H9 (cell line): ENCODE measurements at regions not wholly inside any gene's neighbourhood (a gene's known extent, or its start where the extent isn't known, plus 50 kb on each side); places are given as distances from the start of the nearest gene placed in this dataset.
"Not testable (repeated sequence)": the region's sequence is repeated elsewhere in the genome, so short reads cannot be mapped to it uniquely, and the experiment has no call there.

Experiments used
- DNase-seq: peaks from one replicate; pipeline ENCODE4 v3.0.0-alpha.2; 2017
- H2AFZ ChIP-seq: one replicate; pipeline ENCODE4 v1.6.1; 2013; ENCODE audit warnings: mild to moderate bottlenecking, low read length, control low read depth, moderate library complexity
- H2AK5ac ChIP-seq: 2 replicates; pipeline ENCODE4 v1.6.1; 2013; ENCODE audit warnings: low read length, control low read depth, mixed read lengths; ENCODE audit not compliant: insufficient read length
- H2BK120ac ChIP-seq: one replicate; pipeline ENCODE4 v1.6.1; 2013; ENCODE audit warnings: low read depth, mild to moderate bottlenecking, low read length, control low read depth, inconsistent platforms; ENCODE audit not compliant: poor library complexity, severe bottlenecking
- H2BK12ac ChIP-seq: 2 replicates; pipeline ENCODE4 v1.6.1; 2013; ENCODE audit warnings: low read length, control low read depth, mixed read lengths, low read depth; ENCODE audit not compliant: insufficient read length
- H2BK15ac ChIP-seq: 2 replicates; pipeline ENCODE4 v1.6.1; 2013; ENCODE audit warnings: low read depth, low read length, control low read depth
- H2BK20ac ChIP-seq: one replicate; pipeline ENCODE4 v1.6.1; 2013; ENCODE audit warnings: low read depth, mild to moderate bottlenecking, low read length, control low read depth, inconsistent platforms; ENCODE audit not compliant: poor library complexity, severe bottlenecking
- H2BK5ac ChIP-seq: 2 replicates; pipeline ENCODE4 v1.6.1; 2013; ENCODE audit warnings: low read length, control low read depth, mixed read lengths; ENCODE audit not compliant: insufficient read length
- H3K14ac ChIP-seq: 2 replicates; pipeline ENCODE4 v1.6.1; 2013; ENCODE audit warnings: low read length, control low read depth; ENCODE audit not compliant: insufficient read depth
- H3K18ac ChIP-seq: 2 replicates; pipeline ENCODE4 v1.6.1; 2013; ENCODE audit warnings: low read depth, mild to moderate bottlenecking, mixed read lengths, low read length, control low read depth; ENCODE audit not compliant: insufficient read length
- H3K23ac ChIP-seq: 2 replicates; pipeline ENCODE4 v1.6.1; 2013; ENCODE audit warnings: low read length, control low read depth, mixed read lengths, low read depth; ENCODE audit not compliant: insufficient read length
- H3K23me2 ChIP-seq: 2 replicates; pipeline ENCODE4 v1.6.1; 2013; ENCODE audit warnings: low read depth, mild to moderate bottlenecking, mixed read lengths, low read length, control low read depth; ENCODE audit not compliant: insufficient read length, poor library complexity, severe bottlenecking
- H3K27ac ChIP-seq: 2 replicates; pipeline ENCODE4 v1.5.1; 2013; ENCODE audit warnings: low read length, control low read depth, mixed read lengths, low read depth; ENCODE audit not compliant: insufficient read length
- H3K27me3 ChIP-seq: 2 replicates; pipeline ENCODE4 v1.6.1; 2013; ENCODE audit warnings: low read length, control low read depth, inconsistent platforms; ENCODE audit not compliant: insufficient read depth
- H3K4ac ChIP-seq: 2 replicates; pipeline ENCODE4 v1.6.1; 2013; ENCODE audit warnings: low read depth, mild to moderate bottlenecking, control low read depth, inconsistent platforms, low read length, moderate library complexity
- H3K4me1 ChIP-seq: 2 replicates; pipeline ENCODE4 v1.6.1; 2013; ENCODE audit warnings: low read length, control low read depth, inconsistent platforms; ENCODE audit not compliant: insufficient read depth
- H3K4me2 ChIP-seq: 2 replicates; pipeline ENCODE4 v1.6.1; 2013; ENCODE audit warnings: low read length, control low read depth, mixed read lengths; ENCODE audit not compliant: insufficient read length, insufficient read depth
- H3K56ac ChIP-seq: 2 replicates; pipeline ENCODE4 v1.6.1; 2013; ENCODE audit warnings: low read depth, mild to moderate bottlenecking, mixed read lengths, low read length, control low read depth; ENCODE audit not compliant: insufficient read length
- H3K79me1 ChIP-seq: 2 replicates; pipeline ENCODE4 v1.6.1; 2013; ENCODE audit warnings: low read depth, mild to moderate bottlenecking, moderate library complexity, low read length, control low read depth, inconsistent platforms; ENCODE audit not compliant: insufficient read depth, poor library complexity, severe bottlenecking
- H3K79me2 ChIP-seq: 2 replicates; pipeline ENCODE4 v1.6.1; 2013; ENCODE audit warnings: low read length, control low read depth, inconsistent platforms; ENCODE audit not compliant: insufficient read depth
- H3K9ac ChIP-seq: 2 replicates; pipeline ENCODE4 v1.6.1; 2013; ENCODE audit warnings: low read length, control low read depth, mixed read lengths; ENCODE audit not compliant: insufficient read length; ENCODE audit errors: extremely low read depth
- H3K9me3 ChIP-seq: one replicate; pipeline ENCODE4 v1.6.1; 2013; ENCODE audit warnings: low read depth, low read length, inconsistent platforms; ENCODE audit not compliant: control insufficient read depth
- H3T11ph ChIP-seq: one replicate; pipeline ENCODE4 v1.6.1; 2013; ENCODE audit warnings: mild to moderate bottlenecking, low read length, control low read depth, inconsistent platforms
- H4K20me1 ChIP-seq: one replicate; pipeline ENCODE4 v1.6.1; 2013; ENCODE audit not compliant: control insufficient read depth, insufficient read length, insufficient read depth
- H4K5ac ChIP-seq: 2 replicates; pipeline ENCODE4 v1.6.1; 2013; ENCODE audit warnings: low read depth, mild to moderate bottlenecking, mixed read lengths, low read length, control low read depth; ENCODE audit not compliant: insufficient read length
- H4K8ac ChIP-seq: replicated peaks from 2 replicates; pipeline ENCODE4 v1.6.1; 2013; ENCODE audit warnings: low read length, control low read depth, mixed read lengths, low read depth; ENCODE audit not compliant: insufficient read length
- H4K91ac ChIP-seq: 2 replicates; pipeline ENCODE4 v1.6.1; 2013; ENCODE audit warnings: low read depth, mild to moderate bottlenecking, moderate library complexity, mixed read lengths, low read length, control low read depth; ENCODE audit not compliant: insufficient read length
- H3K27ac Mint-ChIP-seq, 3 experiments: 2 replicates in 2 of 3; 3 replicates in 1 of 3; pipeline ENCODE4 v1.8.0; 2020 to 2021; ENCODE audit warnings: mixed read lengths in 3 of 3, mild to moderate bottlenecking in 1 of 3, moderate library complexity in 1 of 3
- H3K27me3 Mint-ChIP-seq: 2 replicates; pipeline ENCODE4 v1.8.0; 2021; ENCODE audit warnings: low read depth, mild to moderate bottlenecking, moderate library complexity, mixed read lengths
- H3K36me3 Mint-ChIP-seq, 3 experiments: 2 replicates in 2 of 3; 3 replicates in 1 of 3; pipeline ENCODE4 v1.8.0; 2020 to 2021; ENCODE audit warnings: low read depth in 3 of 3, mixed read lengths in 3 of 3; ENCODE audit not compliant: insufficient read depth in 1 of 3
- H3K4me1 Mint-ChIP-seq, 2 experiments: 2 replicates each; pipeline ENCODE4 v1.8.0; 2020; ENCODE audit warnings: mixed read lengths in 2 of 2
- H3K4me3 Mint-ChIP-seq, 2 experiments: 2 replicates in 1 of 2; 3 replicates in 1 of 2; pipeline ENCODE4 v1.8.0; 2020 to 2021; ENCODE audit warnings: mild to moderate bottlenecking in 2 of 2, mixed read lengths in 2 of 2, moderate library complexity in 1 of 2
- H3K9me3 Mint-ChIP-seq, 2 experiments: 2 replicates in 1 of 2; 3 replicates in 1 of 2; pipeline ENCODE4 v1.8.0; 2020; ENCODE audit warnings: mild to moderate bottlenecking in 2 of 2, mixed read lengths in 2 of 2, moderate library complexity in 1 of 2
- CTCF ChIP-seq: fragments of 200-600 bp; sonication (generic); conservative IDR thresholded peaks from 3 replicates; pipeline ENCODE4 v1.8.0; 2021; ENCODE audit warnings: antibody characterized with exemption, mild to moderate bottlenecking
- WGBS: extraction: QIAGEN DNeasy Blood & Tissue Kit; methylation state at CpG from one replicate; pipeline ENCODE4 v1.1.7; 2013; ENCODE audit warnings: missing lambda C conversion rate, low lambda C conversion rate, mixed read lengths; ENCODE audit not compliant: insufficient read length; ENCODE audit errors: extremely low coverage; 5-methylcytosine and 5-hydroxymethylcytosine counted together

DNA sequence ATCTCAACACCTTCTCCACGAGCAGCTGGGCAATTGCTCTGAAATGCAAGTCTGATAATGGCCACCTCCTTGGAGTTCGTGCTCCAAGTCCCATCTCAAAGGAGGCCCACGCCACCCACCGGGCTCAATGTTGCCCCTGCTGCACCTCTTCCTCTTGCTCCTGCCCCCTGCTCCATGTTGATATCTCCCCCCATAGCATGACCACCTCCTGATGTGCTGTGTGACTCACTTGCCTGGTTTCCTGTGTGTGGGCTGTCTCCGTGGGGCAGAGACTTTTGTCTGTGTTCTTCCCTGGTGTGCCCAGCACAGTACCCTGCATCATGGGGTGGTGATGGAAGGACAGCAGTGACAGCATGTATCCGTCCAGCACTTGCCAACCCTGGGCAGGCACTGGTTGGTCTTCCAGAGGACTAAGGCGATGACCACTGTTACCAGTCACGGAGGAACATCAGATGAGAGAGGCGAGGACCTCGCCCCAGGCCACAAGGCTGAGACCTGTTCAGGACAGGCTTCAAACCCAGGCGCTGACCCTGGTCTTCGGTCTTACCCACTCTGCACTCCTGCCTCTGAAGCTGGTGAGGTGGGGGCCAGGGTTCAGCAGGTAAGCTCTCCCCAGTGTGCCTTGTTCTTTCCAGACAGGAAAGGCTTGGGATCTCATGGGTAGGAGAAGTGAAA is 104.6 kb upstream of the LRPAP1 start:
- no peak overlapping the region for H2BK120ac ChIP-seq
- no peak overlapping the region for H4K5ac ChIP-seq
- no peak overlapping the region for H3T11ph ChIP-seq
- Mint-ChIP-seq H3K4me3 (no peak overlapping the region), H3K27me3 (peaks cover 40% of the 10 kb centered on the region), H3K36me3 (peaks cover 0 to 7% (median 4%) of the 10 kb centered on the region in 3 experiments; a peak in 4 of 7 replicates), H3K27ac (no peak overlapping the region), H3K4me1 (peaks cover 0 to 2% of the 10 kb centered on the region in 2 experiments; a peak in 2 of 4 replicates), H3K9me3 (peaks cover 13 to 15% of the 10 kb centered on the region in 2 experiments)
- no peak overlapping the region for H4K8ac ChIP-seq
- H2BK5ac ChIP-seq = no peak overlapping the region
- no peak overlapping the region for H2BK20ac ChIP-seq
- H4K91ac ChIP-seq = no peak overlapping the region
- H2AFZ ChIP-seq = no peak overlapping the region
- H3K18ac ChIP-seq = no peak overlapping the region
- H2BK12ac ChIP-seq = no peak overlapping the region
- H4K20me1 ChIP-seq = no peaks in the 10 kb centered on the region
- H3K14ac ChIP-seq = no peak overlapping the region
- no peaks in the 10 kb centered on the region for H3K4me1 ChIP-seq
- DNase-seq = no peak
- H2BK15ac ChIP-seq = no peak overlapping the region
- H3K27ac ChIP-seq = no peak overlapping the region
- H2AK5ac ChIP-seq = no peak overlapping the region
- no peaks in the 10 kb centered on the region for H3K9me3 ChIP-seq
- H3K56ac ChIP-seq = no peak overlapping the region
- no peak overlapping the region for H3K4ac ChIP-seq
- no peak overlapping the region for H3K4me2 ChIP-seq
- no peaks in the 10 kb centered on the region for H3K23me2 ChIP-seq
- H3K23ac ChIP-seq = no peak overlapping the region
- no peak overlapping the region for H3K9ac ChIP-seq
- H3K79me2 ChIP-seq = no peaks in the 10 kb centered on the region
- no CpG with 5 or more reads among the region's 12 CpGs for WGBS
- H3K27me3 ChIP-seq = no peaks in the 10 kb centered on the region
- no peak for TF ChIP-seq CTCF
- H3K79me1 ChIP-seq = no peaks in the 10 kb centered on the region

GRCh38 chr4:3636020-3636419 is 103.8 kb upstream of the LRPAP1 start:
- not testable (repeated sequence) for H3T11ph ChIP-seq, H2BK5ac ChIP-seq, H2BK120ac ChIP-seq, H3K4ac ChIP-seq, H2BK12ac ChIP-seq, H3K18ac ChIP-seq, H3K27me3 ChIP-seq, H4K20me1 ChIP-seq, H3K9me3 ChIP-seq, H4K5ac ChIP-seq, H3K9ac ChIP-seq, H4K91ac ChIP-seq, H3K23ac ChIP-seq, H3K4me3 Mint-ChIP-seq, H2BK20ac ChIP-seq, H3K79me1 ChIP-seq, H3K14ac ChIP-seq, H3K4me1 Mint-ChIP-seq, H3K4me1 ChIP-seq, H3K56ac ChIP-seq, H3K36me3 Mint-ChIP-seq, DNase-seq, H2AK5ac ChIP-seq, H2AFZ ChIP-seq, H3K27ac Mint-ChIP-seq, H2BK15ac ChIP-seq, H3K4me2 ChIP-seq, H3K23me2 ChIP-seq, H4K8ac ChIP-seq, H3K27ac ChIP-seq, H3K79me2 ChIP-seq
- H3K9me3 Mint-ChIP-seq = peaks cover 13 to 15% of the 10 kb centered on the region in 2 experiments
- no CpG with 5 or more reads among the region's 2 CpGs for WGBS
- peaks cover 39% of the 10 kb centered on the region for H3K27me3 Mint-ChIP-seq
